GM18499 (cell line): ENCODE measurements at regions not wholly inside any gene's neighbourhood (a gene's known extent, or its start where the extent isn't known, plus 50 kb on each side); places are given as distances from the start of the nearest gene placed in this dataset.
"Not testable (repeated sequence)": the region's sequence is repeated elsewhere in the genome, so short reads cannot be mapped to it uniquely, and the experiment has no call there.

ENCODE experiments used
- ATAC-seq: cut with Tn5 transposase; IDR thresholded peaks from one replicate; pipeline ENCODE4 v1.9.1; 2021; ENCODE audit warnings: moderate number of reproducible peaks; ENCODE audit not compliant: insufficient read depth, unreplicated experiment

DNA sequence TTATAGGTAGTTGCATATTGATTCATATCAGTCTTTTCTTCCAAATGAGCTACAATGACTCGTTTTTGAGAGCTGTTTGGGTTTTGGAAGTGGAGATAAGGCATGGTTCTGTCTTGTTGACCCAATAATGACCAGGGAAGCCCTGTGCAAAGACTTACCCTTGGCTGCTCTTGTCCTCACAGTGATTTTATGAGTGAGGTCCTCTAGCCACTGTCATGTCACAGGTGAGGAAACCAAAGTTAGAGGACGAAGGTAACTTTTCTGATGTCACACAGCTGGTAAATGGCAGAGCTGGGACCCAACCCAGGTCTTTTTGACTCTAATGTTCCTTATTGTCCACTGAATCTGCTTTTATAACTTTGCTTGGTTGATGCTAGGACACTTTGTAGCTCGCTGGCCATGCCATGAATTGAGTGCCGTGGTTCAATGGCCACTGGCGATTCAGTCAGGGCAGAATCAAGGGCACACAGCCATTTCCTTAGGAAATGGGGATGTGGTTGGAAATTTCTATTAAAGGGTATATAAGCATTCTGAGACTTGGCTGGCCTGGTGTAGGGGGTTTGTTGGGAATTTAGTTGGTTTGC is 249.1 kb downstream of the GOLGA6L6 start:
- not testable (repeated sequence) for ATAC-seq

DNA sequence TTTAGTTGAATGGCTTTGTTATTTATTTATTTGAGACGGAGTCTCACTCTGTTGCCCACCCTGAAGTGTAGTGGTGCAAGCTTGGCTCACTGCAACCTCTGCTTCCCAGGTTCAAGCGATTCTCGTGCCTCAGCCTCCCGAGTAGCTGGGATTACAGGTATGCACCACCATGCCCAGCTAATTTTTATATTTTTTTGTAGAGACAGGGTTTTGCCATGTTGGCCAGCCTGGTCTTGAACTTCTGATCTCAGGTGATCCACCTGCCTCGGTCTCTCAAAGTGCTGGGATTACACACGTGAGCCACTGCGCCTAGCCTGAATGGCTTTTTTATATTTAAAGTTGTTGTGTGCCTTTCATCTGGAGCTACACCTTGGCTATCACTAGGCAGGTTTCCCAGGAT is 250.0 kb downstream of the GOLGA6L6 start:
- not testable (repeated sequence) for ATAC-seq

DNA sequence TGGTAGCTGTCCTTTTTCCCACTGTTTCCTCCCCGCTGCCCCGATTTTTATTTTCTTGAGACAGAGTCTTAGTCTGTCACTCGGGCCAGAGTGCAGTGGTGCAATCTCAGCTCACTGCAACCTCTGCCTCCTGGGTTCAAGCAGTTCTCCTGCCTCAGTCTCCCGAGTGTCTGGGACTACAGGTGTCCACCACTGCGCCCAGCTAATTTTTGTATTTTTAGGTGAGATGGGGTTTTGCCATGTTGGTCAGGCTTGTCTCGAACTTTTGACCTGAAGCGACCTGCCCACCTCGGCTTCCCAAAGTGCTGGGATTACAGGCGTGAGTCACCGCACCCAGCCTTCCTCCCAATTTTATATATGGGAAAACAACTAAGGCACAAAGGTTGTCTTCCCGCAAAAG is 251.0 kb downstream of the GOLGA6L6 start:
- ATAC-seq = not testable (repeated sequence)

DNA sequence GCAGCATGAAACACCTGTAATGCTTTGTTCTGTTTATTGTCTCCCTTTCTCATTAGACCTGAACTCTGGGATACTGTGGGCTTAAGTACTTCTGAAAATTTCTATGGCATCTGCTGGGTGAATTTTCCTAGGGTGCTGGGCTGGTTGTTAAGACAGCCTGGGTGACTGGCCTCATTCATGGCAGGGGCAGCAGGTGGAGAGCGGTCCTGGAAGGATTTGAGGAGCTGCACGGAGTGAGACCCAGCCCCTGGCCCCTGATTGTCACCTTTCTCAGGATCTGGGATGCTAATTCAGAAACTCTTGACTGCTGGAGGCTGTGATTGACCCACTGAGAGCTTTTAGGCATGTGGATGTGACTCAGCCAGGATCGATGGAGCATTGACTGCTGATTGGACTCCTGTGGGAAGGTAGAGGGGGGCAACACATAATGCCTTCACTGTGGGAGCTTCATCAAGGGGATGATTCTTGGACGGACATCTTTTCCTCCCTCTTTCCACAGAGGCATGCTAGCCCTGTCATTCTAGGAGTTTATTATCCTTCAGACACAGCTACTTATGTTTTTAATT is 252.0 kb downstream of the GOLGA6L6 start:
- not testable (repeated sequence) for ATAC-seq

DNA sequence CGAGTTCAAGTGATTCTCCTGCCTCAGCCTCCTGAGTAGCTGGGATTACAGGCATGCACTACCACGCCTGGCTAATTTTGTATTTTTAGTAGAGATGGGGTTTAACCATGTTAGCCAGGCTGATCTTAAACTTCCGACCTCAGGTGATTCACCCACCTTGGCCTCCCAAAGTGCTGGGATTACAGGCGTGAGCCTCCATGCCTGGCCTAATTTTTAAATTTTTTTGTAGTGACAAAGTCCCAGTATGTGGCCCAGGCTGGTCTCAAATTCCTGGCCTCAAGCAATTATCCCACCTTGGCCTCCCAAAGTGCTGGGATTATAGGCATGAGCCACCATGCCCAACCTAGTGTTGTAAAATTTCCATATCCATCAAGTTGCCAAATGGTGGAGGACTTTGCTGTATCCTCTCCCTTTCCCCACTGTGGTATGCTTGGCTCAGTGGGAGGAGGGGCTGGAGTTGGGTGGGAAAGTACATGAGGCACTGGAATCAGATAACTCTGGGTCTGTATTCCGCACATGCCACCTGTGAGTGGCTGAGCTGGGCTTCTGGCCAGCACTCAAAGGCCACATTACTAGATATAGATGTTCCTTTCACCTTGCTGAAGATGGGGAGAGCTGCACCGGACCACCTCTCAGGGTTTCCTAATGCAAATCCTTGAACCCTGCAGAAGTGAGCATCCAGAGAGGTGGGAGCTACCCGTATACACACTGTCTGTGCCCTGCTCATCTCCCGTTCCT is 252.6 kb downstream of the GOLGA6L6 start:
- ATAC-seq = not testable (repeated sequence)

DNA sequence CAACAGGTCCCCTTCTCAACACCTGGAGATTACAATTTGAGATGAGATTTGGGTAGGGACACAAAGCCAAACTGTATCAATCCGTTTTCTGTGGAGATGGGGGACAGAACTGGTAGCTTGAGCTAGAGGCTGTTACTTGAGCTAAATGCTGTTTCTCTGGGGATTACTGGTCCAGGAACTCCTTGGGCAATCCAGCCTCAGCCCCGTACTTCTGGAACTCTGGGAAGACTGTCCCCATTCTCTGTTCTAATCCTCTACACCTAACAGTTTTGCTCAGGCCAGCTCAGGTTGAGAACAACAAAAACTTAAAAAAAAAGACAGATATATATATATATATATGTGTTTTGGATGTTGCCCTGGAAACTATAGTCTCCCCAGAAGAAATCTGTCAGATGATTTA is 255.0 kb downstream of the GOLGA6L6 start:
- ATAC-seq = not testable (repeated sequence)

DNA sequence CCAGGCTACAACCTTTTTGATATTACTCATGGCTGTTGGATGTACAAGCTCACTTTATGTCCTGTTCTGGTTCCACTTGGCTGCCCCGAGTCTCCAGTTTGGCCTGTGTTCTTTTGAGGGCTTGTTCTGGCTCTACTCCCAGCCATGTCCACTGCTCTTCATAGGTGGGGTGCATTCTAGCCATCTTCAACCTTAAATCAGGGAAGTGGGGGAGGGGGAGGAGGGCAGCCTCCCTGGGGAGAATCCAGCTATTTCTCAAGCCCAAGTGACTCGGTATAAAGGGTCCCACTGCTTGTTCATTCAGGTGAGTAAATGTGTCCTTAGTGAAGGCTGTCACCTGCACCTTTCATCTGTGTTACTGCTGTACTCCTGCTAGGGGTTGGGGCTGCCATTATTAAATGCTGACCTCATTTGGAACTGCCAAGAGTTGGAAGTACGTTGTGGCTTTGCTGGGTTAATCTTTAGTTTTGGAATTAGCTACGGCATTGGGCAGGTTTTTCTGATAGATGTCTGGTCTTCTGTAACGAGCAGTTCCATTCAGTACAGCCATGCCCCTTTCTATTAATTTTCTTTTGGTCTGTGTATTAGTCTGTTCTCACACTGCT is 255.8 kb downstream of the GOLGA6L6 start:
- not testable (repeated sequence) for ATAC-seq

DNA sequence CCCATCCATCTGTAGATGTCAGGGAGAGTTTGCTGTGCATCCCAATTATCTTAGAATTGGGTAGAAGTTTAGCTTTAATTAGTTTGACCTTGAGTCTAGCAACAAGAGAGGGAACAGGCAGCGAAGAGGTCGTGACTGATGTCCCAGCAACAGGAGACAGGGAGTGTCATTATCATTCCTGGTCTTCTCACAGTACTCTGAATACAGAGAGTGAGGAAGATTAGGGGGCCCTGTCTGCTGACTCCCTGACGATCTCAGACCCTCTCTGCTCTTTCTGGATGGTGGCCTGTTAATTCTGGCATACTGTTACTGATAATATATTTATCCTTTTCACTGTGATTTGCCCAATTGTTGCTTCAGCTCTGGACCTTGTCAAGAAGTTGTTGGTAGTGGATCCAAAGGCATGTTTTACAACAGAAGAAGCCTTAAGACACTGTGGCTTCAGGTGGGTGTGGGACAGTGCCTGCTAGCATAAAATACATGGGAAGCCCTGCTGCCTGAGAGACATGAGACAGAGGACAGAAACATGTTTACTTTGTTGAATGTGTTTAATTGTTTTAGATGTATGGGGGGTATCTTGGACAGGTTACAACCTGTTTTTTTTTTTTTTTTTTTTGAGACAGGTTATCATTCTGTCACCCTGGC is 256.6 kb downstream of the GOLGA6L6 start:
- not testable (repeated sequence) for ATAC-seq

DNA sequence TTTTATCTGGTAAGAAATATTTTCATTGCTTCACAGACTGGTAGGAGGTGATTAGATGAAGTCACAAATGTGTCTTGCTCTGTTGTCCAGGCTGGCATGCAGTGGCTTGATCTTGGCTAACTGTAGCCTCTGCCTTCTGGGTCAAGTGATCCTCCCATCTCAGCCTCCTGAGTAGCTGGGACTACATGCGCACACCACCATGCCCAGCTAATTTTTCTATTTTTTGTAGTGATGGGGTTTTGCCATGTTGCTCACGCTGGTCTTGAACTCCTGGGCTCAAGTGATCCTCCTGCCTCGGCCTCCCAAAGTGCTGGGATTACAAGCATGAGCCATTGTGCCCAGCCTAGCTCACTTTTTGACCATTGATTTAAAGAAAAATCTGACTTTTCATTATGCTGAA is 257.9 kb downstream of the GOLGA6L6 start:
- ATAC-seq = not testable (repeated sequence)

DNA sequence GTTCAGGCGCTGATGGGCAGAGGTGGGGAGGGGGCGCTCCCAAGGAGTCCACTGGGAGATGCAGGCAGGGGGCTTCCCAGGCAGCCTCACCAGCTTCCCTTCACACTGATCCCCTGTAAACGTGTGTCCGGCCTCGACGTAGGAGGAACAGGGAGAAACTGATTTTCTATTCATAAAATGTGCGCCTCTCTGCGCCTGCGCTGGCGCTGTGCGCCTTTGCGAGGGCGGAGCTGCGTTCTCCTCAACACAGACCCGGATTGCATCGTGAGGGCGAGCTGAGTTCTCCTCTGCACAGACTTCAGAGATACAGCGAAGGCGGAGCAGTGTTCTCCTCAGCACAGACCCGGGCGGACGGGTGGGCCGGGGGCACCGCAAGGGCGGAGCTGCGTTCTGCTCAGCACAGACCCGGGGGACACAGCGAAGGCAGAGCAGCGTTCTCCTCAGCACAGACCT is 259.1 kb downstream of the GOLGA6L6 start:
- not testable (repeated sequence) for ATAC-seq

DNA sequence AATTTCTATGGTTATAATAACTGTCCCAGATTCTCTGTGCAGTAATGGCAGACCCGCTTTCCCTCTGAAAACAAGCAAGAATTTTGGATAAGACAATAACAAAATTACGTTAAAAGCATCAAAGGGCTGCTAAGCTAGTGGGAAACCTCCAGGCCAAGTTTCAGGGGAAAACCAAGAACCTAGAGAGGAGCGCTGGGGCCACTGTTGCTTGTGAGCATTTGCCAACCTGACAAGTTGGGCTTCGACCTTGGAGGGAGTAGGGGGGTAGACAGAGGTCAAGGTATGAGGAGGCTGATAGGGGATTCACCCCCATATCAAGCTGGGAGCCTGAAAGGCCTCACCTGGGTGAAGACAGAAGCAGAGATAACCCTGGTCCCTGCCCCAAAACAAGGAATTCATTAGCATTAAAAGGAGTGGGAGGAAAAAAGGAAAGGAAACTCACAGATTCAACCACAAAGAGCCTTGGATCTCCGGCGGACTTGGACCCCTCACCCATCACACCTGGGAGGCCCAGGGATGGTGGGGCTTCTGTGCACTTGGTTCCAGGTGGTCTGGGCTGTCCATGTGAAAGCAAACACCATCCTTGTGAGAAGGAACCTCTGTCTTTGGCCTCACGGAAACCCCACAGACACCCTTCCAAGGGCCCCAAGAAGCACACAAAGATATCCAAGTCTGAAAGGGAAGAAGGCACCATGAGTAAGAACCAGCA is 259.9 kb downstream of the GOLGA6L6 start:
- ATAC-seq = not testable (repeated sequence)

DNA sequence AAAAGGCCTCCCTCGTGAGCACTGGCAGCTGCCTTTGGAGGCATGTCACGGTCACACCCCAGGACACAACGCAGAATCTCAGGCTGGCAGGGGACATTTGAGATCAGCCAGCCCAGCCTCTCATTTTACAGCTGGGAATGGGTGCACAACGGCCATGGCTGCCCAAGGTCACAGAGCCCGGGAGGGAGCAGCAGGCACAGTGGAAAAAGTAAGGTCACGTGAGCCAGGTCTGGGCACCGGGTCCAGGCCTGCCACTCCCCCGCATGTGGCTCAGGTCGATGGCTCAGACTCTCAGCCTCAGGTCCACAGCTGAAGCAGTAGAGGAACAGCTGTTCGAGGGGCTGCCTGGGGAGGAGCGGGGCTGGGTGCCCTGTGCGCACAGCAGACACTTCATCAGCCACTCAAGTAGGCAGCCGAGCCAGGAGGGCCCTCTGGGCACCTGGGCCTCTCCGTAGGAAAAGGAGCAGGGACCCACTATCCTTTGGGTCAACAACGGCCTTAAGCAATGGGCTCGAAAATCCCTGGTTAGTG is 260.6 kb downstream of the GOLGA6L6 start:
- no peak for ATAC-seq

DNA sequence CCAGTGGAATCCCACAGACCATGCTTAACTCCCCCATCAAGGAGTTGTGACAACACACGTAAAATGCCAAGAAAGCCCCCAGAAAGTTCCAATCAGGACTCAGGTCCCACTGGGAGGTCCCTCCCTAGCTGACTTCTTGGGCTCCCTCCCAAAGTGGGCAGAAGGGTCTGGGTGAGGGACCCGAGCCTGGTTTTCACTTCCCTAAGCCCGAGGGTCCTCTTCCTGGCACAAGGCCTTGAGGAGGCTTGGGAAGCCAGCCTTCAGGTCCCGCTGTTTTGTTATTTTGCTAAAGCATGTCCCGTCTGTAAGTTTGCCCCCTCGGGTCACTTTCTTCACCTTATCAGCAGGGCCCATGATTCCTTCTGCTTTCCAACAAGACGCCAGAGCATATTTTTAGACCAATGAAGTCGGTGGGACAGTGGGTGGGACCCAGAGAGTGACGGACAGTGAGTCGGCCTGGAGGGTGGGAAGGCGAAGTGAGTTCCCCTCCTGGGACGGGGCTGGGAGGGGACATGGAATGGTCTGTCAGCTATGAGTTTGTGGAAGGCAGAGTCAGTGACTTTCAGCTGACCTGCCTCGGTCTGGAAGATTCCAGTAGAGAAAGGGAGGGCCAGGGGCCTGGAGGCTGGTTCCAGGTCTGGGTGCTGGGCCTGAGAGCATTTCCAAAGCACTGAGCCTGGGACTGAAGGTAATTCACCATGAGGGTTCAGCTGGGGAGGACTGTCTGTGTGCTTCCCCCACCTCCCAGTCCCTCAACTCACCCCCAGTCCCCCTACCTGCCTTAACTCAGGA is 261.3 kb downstream of the GOLGA6L6 start:
- not testable (repeated sequence) for ATAC-seq

DNA sequence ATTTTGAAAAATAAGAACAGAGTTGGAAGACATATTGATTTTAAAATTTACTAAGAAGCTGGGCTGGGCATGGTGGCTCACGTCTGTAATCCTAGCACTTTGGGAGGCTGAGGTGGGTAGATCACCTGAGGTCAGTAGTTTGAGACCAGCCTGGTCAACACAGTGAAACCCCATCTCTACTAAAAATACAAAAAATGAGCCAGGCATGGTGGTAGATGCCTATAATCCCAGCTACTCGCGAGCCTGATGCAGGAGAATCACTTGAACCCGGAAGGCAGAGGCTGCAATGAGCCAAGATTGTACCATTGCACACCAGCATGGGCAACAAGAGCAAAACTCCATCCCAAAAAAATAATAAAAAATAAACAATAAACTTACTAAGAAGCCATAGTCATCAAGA is 262.5 kb downstream of the GOLGA6L6 start:
- not testable (repeated sequence) for ATAC-seq

DNA sequence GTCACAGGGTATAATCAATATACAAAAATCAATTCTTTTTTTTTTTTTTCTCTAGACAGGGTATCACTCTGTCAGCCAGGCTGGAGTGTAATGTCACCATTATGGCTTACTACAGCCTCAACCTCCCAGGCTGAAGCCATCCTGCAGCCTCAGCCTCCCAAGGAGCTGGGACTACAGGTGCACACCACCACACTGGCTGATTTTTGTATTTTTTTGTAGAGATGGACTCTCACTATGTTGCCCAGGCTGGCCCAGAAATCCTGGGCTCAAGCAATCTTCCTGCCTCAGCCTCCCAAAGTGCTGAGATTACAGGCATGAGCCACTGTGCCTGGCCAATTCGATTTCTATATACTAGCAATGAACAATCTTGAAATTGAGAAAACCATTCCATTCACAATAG is 263.2 kb downstream of the GOLGA6L6 start:
- ATAC-seq = not testable (repeated sequence)

DNA sequence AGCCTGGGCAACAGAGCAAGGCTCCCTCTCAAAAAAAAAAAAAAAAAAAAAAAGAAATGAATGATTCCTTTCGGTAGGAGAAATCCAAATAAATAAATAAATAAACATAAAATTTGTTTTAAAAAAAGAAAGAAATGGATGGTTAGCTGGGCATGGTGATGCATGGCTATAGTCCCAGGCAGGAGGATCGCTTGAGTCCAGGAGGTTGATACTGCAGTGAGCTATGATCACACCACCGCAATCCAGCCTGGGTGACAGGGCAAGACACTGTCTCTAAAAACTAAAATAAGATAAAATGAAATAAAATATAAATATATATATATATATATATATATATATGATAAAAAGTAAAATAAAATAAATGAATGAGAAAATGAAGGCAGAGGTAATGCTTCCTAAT is 264.1 kb downstream of the GOLGA6L6 start:
- not testable (repeated sequence) for ATAC-seq

DNA sequence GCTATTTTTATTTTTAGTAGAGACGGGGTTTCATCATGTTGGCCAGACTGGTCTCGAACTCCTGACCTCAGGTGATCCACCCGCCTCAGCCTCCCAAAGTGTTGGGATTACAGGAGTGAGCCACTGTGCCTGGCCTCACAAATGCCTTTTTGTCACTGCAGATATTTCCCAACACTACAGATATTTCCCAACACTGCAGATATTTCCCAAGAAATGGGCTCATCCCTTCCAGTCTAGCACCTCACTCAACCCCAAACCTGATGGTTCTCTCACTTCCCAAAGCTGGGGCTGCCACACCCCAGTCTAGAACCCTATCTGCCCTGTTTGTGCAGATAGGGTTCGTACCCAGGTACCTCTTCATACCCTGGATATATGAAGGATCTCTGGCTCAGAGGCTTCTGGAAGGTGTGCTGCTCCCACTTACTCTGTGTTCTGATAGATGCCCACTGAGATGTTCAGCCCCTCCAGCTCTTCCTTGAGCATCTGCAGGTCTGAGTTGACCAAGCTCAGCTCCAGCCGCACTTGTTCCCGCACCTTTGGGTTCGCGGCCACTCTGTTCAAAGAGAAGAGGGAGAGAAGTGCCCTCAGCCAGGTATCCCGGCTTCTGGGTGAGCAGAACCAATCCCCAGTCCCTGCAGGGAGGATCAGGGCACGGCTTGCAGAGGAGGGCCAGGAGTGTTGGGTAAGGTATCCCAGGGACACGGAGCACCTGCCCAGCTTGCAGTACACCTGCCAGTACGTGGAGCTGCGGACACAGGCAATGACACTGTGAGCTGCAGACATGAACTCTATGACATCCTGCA is 265.1 kb downstream of the GOLGA6L6 start:
- not testable (repeated sequence) for ATAC-seq

DNA sequence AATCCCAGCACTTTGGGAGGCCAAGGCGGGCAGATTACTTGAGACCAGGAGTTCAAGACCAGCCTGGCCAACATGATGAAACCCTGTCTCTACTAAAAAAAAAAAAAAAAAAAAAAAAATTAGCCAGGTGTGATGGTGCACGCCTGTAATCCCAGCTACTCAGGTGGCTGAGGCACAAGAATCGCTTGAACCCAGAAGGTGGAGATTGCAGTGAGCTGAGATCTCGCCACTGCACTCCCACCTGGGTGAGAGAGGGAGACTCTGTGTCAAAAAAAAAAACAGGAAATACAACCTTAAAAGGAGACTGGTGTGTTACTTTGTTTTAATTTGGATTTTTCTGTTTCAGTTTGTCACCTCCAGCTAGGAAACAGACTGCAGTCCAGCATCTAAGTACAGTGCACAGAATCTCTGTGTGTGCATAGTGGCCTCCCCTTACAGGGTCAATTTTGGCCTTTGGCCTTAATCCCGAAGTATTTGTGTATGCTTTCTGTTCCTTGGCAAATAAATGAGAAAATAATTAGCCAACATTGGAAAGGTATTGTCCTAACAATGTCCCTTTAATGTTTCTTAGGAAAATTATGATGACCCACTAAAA is 266.1 kb downstream of the GOLGA6L6 start:
- ATAC-seq = not testable (repeated sequence)
